NCI-H187 (cell line): ENCODE measurements at regions not wholly inside any gene's neighbourhood (a gene's known extent, or its start where the extent isn't known, plus 50 kb on each side); places are given as distances from the start of the nearest gene placed in this dataset.
A peak's percentile ranks its signal among the peaks of the same experiment; 100 is the strongest.

Experiments
- DNase-seq, 2 experiments: peaks; one replicate each; lab custom pipeline; 2025; lab: John Stamatoyannopoulos, UW

- DNase-seq: no peak
Observed at GRCh38 chr2:8168022-8168717, 513.7 kb upstream of the ID2 start.

DNA sequence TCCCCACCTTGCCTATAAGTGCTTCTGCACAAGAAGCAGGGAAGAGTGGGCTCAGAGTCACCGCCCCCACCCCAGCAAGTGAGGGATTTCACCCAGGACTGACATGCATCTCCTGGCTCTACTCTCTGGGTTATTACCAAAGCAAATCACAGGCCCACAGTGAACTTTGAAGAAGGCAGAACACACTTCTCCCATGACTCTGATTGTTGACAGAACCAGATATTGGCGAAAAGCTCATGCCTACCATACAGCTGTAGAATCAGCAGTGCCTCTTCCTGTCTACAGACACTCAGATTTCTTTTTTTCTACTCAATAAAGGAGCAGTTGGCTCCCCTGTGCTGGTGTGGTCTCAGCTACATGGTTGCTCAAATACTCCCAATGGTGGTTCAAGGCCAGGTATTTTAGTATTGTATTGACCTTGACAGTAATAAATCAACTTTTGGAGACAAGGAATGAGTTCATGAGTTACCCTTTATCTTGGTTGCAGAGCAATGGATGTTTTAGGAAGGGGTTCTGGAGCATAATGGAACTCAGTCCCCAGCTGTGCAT lies 512.9 kb upstream of the ID2 start:
- no peak for DNase-seq

- DNase-seq: no peak
Observed at GRCh38 chr2:8169443-8169842, 512.4 kb upstream of the ID2 start.

DNA sequence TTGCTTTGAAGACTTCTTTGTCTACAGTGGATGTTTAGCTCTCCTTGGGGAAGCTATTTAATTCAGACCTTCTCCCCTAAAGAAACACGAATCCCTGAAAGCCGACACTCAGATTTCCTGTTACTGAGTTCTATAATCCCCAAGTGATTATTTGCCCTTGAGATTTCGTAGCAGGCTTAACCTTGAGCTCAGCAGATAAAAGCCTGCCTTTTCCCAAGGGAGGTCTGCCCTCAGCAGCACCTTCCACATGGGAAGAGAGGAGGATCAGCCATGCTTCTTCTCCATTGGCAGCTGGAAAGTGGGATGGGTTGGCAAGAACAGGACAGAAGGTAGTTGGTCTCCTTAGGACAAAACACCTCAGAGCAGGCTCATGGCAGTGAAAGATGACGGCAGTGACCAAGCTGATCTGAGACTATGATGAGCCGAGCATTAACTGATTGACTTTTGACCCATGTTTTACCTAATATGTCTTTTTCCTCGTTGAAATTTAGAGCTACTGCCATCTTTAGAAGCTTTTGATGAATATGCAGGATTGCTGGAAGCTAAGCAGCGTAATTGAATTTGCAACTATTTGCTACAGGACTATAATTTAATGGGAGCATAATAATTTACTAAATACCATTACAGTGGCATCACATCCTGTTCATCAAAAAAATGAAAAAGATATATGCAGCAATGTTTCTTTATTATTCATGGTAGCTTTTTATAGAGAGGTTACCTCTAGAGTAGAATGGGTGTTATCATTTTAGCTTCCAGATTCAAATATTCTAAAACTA lies 511.1 kb upstream of the ID2 start:
- no peak for DNase-seq

GRCh38 chr2:8171608-8172007 lies 510.2 kb upstream of the ID2 start:
- no peak for DNase-seq

DNA sequence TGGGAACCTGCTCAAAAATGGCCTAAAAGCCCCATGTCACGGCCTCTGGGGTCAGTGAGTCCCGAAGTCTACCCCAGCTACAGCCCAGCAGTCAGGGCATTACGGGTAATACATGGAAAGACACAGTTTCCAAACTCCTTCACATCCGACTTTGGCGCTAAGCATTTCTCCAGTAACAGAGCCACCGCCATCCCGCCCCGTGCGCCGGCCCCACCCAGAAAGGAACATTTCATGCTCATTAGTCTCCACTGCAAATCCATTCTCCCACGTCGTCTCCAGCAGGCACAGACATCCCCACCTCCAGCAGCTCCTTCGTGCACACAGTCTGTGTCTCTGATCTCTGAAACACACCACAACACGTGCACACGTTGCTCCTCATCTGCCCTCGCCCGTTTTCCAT lies 509.2 kb upstream of the ID2 start:
- no peak for DNase-seq

DNA sequence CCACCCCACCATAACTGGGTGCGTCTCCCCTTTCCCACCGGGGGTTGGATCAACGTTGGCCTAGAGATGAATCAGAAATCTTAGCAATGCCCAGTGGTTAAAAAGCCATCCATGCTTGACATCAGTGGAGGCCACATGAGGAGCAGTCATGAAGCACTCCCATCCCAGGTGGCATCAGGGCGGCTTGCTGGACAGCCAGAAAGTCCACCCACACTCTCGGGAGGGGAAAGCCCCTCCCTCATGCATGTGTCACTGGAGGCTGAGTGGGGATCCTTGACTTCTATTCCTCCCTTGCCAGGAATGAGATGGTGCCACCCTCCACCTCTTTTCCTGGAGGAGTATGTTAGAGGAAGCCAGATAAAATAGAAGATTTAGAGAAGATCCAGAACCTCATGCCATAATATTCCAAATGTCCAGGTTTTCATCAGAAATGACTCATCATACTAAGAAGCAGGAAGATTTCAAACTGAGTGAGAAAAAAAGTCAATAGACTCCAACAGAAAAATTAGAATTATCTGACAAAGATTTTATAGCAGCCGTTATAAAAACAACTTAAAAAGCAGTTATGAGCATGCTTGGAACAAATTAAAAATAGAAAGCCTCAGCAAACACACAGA lies 507.1 kb upstream of the ID2 start:
- DNase-seq: no peak

DNA sequence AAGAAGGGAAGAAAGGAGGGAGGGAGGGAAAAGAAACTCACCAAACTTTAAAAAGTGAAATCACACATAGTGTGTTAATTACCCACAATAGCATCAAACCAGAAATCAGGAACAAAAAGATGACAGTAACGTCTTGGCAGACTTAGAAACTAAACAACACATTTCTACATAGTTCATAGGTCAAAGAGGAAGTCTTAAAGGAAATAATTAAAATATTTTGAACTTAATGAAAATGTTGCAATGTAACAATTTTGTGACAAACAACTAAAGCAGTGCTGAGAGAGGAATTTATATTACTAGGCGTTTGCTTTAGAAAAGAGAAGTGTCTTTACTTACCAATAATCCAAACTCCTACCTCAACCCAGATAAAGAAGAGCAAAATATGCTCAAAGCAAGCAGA lies 505.0 kb upstream of the ID2 start:
- DNase-seq: no peak

DNA sequence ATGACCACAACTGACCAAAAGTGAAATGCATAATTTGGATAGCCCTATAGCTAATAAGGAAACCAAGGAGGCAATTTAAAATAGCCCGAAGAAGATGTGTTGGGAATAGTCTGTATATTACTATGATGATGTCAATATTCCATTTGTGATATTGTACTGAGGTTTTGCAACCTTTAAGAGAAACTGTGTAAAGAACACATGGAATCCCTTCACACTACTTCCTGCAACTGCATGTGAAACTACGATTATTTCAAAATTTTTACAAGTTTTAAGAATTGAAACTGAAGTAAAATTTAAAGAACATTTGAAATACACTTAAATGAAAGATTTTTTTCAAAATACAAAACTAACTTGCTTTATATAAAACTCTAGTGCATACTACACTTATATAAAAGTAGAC lies 504.3 kb upstream of the ID2 start:
- DNase-seq: no peak

DNA sequence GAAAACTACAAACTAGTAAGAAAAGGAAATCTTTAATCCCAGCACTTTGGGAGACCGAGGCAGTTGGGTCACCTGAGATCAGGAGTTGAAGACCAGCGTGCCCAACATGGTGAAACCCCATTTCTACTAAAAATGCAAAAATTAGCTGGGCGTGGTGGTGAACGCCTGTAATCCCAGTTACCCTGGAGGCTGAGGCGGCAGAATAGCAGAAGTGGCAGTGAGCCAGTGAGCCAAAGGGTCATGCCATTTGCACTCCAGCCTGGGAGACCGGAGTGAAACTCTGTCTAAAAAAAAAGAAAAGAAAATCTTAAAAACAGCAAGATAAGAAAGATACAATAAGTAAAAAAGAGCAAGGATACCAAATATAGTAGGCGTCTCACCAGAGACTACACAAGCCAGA lies 502.9 kb upstream of the ID2 start:
- no peak for DNase-seq

DNA sequence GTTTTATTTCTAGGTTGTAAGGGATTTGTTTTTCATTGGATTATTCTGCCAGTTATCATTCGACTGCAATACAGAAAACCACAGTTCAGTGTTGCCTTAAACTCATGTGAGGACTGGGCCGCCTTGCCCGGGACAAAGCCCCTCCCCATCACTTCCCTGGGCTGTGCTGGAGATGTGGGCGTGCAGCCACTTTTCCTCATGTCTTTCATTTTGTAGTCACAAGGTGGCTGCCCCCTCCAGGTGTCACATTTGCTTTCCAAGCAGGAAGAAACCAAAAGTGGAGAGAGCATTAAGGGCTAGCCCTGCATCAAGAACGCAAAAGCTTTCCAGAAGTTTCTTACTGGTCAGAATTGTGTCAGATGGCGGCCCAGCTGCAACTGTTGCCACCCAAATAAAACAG lies 492.5 kb upstream of the ID2 start:
- no peak for DNase-seq

DNA sequence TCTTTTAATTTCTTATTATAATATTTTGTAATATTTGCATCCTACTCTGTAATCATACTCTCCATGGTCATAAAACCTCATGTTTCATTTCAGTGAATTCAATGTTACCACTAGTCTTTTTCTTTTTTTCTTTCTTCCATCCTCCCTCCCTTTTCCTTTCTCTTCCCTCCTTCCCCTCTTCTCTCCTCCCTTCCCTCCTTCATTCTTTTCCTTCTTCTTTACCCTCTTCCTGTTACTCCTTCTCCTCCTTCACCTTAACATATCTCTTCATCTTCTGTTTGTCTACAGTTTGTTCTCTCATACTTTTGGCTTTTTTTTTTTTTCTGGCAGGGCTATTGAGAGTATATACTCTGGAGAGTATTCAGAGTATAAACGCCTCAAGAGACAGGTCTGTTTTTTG lies 491.6 kb upstream of the ID2 start:
- no peak for DNase-seq

- no peak for DNase-seq
Observed at GRCh38 chr2:8191427-8191826, 490.4 kb upstream of the ID2 start.

DNA sequence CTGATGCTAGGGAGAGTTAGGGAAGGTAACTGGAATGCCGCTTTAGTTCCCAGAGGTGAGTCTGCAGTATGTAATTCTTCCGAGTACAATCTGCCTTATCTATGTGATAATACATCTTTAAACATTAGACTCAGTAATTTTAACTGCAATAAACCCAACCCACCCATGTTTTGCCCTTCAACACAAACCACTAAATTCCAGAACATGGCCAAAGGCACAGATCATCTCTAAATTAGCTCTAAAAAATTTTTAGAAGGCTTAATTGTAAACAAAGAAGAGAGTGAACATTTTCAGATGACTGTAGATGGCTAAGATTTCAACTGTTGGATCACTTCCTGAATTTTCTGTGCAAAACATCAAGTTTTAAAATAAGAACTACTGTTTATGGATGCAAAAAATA lies 488.7 kb upstream of the ID2 start:
- no peak for DNase-seq

DNA sequence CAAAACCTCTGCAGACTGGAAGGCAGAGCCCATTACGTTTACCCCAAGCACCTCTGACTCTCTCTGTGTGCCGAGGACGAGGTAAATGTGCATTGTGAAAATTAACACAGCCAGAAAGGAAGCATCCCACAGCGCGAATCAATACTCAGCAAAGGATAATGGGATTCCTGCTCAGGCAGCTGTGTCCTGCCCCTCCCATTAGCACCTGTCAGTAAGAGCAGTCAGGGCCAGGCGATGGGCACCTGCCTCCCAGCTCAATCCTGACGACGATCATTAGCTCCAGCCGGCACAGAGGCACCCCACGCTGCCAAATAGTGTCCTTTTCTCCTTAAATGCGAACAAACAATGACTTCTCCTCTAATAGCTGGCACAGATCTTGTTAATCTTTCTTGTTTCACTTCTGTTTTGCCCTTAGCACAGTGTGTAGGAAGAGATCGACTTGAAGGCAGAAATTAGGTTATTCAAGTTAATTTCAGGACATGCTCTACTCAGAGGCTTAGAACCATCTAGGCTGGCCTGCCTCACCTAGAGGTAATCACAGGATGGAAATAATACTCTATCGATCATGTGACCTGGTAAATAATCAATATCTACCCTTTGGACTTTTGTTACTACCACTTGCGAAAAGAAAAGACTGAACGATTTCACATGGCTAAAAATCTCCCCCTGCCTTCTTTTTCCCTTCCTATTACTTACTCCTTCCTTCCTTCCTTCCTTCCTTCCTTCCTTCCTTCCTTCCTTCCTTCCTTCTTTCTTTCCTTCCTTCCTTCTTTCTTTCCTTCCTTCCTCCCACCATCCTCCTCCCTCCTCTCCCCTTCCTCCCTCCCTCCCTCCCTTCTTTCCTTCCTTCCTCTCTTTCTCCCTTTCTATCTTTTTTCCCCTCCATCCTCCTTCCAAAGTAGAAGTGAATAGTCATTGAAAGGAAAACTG lies 487.9 kb upstream of the ID2 start:
- DNase-seq: peak; percentile 94 to 95

GRCh38 chr2:8195784-8196183 lies 486.1 kb upstream of the ID2 start:
- DNase-seq: no peak

- DNase-seq: no peak
Observed at GRCh38 chr2:8196316-8196715, 485.5 kb upstream of the ID2 start.

DNA sequence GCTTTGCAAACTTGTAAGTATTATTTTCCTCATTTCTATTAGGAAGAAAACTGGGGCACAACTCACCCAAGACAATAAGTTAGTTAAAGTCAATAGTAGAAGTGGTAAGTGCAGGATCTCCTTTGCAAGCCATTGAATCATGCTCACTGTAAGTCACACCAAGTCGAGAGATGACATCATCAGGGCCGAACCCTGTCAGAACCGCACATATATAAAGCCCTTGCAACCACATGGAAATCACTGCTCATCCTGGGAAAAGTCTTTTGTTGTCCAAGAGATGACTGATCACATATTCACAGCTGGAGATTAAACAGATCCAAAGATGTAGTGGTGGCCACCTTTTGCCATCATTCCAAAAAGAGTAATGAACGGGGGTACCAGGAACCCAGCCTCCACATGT lies 484.8 kb upstream of the ID2 start:
- no peak for DNase-seq

DNA sequence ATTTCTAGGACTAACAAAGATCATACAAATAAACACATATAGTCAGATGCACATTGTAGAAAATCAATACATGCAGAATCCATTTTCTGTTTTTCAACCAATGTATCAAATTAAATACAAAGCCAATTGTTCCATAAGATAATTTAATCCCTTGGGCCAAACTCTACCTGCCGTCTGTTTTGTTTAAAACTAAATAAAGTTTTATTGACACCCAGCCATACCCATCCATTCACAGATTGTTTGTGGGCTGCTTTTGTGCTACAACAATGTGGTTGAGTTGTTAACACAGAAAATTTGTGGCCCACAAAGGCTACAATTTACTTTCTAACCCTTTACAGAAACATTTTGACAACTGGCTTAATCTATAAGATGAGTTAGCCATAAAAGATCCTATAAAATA lies 484.0 kb upstream of the ID2 start:
- no peak for DNase-seq

- DNase-seq: no peak
Observed at GRCh38 chr2:8198766-8199382, 483.0 kb upstream of the ID2 start.

DNA sequence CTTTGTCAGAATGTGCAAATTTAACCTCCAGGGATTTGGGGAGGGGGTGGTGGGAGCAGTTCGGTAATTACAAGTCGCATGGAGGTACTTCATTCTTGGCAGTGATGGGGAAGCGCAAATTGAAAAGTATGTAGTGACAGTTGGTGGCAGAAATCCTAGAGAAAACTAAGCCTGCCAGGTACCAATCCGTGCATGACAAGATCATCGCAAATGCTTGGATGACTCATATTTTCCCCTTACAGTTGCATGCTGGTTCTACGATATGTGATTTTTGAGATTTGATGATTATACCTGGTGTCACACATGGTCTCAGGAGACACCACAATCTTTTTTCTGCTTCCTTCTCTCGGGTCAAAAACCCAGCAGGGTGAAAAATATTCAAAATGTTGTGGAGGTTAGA lies 479.7 kb upstream of the ID2 start:
- DNase-seq: no peak

- no peak for DNase-seq
Observed at GRCh38 chr2:8203364-8203763, 478.5 kb upstream of the ID2 start.
